GM21447 (cell line): ENCODE measurements at regions not wholly inside any gene's neighbourhood (a gene's known extent, or its start where the extent isn't known, plus 50 kb on each side); places are given as distances from the start of the nearest gene placed in this dataset.
"Not testable (repeated sequence)": the region's sequence is repeated elsewhere in the genome, so short reads cannot be mapped to it uniquely, and the experiment has no call there.

Experiments
- ATAC-seq: cut with Tn5 transposase; IDR thresholded peaks from one replicate; pipeline ENCODE4 v1.9.1; 2021; ENCODE audit not compliant: unreplicated experiment

DNA sequence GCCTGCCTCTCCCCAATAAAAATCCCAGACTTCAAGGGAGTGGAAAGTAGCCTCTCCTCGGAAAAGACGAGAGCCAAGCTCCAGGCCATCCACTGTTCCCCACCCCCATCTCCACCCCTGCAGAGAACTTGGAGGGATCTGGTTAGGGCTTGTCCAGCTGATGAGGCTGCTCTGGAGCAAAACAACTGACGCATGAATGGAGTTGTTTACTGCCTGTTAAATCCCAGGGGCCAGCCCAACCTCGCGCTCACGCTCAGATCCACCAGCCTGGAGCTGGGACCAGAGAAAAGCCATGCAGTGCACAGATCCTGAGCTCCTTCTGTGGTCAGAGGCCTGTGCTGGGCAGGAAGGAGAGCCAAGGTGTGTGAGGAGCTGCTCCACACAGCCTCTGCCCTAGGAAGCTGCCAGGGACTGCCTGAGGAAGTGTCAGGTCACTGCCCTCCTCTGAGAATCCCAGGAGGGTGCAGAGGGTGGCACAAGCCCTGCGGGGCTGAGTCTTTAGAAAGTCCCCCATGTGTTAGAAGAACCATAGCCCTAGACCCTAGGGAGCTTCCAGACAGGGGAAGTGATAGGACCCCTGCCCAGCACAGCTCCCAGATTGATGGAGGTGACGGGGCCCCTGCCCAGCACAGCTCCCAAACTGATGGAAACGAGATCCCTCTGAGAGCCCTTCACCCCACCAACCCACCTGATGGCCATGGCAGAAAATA is 109.0 kb upstream of the IPO9 start:
- no peak for ATAC-seq

DNA sequence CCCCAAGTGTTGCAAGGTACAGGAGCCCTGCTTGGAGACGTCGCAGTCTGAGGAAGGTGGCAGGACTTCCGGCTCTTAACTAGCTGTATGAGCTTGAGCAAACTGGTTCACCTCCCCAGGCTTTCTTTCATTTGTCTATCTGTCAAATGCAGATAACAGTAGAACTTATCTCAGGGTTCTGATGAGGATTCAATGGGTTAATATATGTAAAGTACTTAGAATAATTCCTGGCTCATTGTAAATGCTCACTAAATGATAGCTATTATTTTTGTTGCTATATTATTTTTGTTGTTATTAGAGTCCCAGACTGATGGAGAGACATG is 108.5 kb upstream of the IPO9 start:
- no peak for ATAC-seq

DNA sequence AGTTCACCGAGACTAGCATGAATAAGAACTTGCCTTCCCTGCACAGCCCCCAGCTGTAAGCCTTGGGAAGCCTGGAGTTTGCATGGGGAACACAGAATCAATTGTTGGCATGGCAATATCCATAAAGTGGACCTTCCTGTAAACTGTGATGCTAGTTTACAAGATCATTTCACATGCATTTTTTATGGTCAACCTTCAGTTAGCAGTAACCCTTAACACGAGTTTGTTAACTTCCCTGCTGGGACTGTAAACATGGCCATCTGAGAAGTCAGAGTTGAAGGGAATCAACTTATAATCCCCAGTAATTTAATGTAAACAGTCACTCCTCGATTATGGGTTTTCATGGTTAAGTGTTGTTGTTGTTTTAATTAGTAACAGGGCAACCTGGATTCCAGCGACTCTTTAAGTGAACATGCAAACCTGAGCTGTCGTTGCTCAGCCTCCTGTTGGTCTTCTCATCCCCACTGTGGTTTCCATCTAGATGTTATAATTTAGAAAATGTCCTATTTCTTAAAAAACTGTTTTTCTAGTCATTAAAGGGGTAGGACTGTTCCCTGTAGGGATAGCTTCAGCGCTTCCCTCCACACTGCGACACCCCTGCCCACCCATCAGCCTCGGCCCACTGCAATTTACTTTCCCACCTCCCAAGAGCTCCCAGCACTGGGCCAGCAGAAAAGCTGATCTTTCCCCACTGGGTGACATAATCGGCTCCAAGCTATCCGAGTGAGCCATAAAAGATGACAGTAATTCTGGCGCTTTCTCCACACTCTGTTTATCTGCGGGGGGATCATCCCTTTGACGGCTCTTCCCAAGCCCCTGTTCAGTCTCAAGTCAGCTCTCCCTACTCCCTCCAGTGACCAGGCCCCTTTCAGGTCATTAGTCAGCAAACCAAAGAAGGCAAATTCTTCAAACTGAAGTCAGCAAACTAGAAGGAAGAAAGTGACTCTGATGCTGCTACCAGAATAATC is 107.6 kb upstream of the IPO9 start:
- no peak for ATAC-seq

DNA sequence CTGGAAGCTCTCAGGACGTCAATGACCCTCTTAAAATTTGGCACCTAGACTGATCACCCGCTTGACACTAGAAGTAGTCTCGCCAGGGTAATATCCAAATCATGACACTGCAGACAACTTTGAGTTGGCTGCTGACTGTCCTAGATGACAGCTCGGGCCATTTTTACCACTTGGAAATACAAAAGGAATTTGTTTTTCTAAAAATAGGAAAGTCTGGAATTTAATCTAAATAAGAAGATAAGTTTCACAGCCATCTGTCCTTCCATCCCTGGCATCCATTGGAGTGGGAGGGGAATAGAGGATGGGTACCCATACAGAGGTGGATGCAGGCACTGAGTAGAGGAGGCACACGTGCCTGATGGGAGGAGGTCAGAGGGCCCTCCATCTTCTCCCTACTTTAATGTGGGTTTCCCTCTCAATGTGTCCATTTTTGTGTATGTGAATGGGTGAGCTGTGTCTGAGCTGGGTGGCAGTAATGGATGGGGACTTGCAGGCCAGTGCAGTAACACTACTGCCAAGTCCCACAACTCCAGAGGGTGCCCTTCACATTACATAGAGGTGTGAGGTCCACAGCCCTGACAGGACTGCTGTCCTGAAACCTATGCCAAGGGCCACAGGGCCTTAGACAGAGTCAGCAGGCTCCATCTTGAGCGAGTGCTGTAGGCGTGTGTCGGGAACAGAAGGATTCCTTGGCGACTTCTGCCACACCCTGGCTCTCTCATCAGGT is 104.8 kb upstream of the IPO9 start:
- ATAC-seq = no peak

DNA sequence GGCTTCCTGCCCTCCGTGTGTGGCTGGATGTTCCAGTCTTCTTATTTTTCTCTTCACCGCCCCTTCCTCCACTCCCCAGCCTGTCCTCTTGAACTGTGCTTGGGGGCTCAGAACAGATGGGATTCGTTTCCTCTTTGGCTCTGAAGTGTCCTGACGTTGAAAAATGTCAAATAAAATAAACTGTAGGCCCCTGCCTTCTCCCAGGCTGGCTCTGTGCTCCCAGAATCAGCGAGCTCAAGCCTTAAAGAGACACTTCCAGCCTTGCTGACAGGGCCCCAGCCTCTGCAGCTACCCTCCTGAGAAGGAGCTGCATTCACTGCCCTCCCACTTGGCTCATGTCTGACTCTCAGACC is 104.2 kb upstream of the IPO9 start:
- ATAC-seq = no peak

DNA sequence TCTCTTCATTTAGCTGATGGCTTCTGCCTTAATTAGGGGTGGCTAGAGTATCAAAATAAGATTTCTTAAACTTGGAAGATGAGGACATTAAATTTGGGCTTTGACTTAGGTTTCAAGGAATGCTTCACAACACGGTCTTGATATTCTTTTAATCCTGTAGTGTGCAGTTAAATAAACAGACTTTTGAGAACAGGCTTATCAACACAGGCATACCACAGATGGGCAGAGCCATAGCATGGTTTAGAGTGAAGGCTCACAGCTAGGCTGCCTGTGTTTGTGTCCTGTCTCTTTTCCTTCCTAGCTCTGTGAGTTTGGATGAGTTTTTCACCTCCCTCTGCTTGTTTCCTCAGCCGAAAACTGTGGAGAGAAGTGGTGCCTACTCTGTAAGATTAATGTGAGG is 102.3 kb upstream of the IPO9 start:
- no peak for ATAC-seq

DNA sequence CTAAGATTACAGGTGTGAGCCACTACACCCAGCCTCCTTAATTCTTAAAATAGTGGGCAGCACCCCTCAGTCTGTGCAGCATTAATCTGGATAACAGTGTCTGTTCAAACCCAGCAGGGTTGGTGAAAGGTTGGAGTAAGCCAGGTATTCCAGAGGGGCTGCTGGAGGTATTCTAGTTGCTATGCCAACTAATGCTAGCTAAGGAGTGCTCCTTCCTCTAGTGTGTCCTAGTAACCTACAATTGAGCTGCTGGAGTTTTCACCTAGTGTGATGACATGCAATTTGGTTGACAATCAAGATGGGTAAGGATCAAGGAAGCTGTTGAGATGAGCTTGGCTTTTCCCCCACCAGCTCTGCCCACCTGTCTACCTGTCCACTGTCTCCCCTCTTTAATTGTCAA is 100.2 kb upstream of the IPO9 start:
- no peak for ATAC-seq

DNA sequence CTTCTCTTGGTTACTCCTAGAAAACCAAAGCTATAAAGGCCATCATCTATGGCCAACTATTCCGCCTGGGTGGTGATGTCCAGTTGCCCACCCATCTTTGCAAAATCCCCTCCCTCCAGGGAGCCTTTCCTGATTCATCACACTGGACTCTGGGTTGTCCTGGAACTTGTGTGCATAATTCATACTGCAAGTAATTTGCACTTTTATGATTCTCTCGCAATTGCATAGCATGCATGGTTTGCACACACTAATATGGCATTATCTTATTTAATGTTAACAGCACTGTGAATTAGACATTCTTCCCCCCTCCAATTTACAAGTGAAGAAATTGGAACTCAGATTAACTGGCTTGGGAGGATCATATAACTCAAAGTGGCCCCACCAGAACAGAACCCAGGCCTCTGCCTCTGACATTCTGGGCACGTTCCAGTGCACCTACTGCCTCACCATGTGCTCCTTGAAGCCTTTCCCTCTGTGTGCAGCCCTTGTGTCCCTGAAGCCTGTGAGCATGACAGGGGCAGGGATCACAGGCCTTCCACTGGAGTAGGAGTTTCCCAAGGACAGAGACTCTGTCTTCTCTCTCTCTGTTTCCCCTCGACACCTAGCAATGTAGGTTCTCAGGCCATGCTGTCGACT is 98.9 kb upstream of the IPO9 start:
- no peak for ATAC-seq

DNA sequence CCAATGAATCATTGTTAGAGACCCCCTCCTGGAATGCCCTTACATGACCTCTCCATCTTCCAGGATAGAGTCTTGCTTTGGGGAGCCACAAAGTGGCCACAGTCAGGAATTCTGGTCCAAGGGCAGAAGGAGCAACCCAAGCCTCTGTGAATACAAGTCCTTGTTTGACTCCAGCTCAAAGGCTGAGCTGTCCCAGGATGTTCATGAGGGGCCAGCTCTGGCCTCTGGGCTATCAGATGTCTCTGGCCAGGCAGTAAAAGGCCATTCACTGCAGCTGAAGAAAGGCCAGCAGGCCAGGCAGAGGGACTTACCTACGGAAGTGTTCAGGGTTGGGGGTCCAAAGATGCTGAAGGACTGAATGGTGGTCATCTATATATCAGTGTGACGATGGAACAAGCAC is 98.3 kb upstream of the IPO9 start:
- ATAC-seq = no peak

DNA sequence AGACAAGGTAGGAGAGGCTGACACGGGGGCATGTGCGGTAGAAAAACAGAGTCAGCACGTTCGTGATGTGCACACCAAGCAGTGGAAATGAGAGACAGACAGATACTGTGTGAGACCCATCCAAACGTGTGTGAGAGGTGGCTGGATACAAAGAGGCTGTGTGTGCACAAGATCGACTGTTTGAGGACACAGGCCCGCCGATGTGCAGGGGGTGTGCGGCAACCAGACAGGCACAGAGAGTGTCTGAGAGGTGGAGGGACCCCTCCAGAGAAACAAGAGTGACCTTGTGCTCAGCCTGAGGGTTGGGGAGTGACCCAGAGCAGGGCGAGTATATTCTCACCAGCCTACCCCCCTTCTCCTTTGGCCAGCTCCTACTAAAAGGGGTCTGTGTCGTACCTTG is 97.8 kb upstream of the IPO9 start:
- no peak for ATAC-seq

DNA sequence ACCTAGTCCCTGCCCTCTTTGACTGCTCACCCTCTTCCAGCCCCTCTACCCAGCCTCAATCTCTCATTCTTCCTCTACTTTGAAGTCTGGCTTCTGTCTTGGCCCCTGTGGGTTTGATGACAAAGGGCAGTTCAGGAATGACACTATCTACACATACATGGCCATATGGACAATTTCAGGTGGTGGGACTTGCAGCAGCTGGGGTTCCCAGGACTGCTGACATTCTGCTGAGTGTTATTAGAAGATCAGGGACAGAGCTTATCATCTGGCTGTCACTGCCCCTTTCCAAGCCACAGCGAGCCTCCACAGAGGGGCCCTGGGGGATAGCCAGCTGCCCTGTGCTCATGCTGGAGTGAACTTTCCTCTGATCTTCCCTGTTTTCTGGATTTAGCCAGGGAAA is 97.4 kb upstream of the IPO9 start:
- ATAC-seq = no peak

DNA sequence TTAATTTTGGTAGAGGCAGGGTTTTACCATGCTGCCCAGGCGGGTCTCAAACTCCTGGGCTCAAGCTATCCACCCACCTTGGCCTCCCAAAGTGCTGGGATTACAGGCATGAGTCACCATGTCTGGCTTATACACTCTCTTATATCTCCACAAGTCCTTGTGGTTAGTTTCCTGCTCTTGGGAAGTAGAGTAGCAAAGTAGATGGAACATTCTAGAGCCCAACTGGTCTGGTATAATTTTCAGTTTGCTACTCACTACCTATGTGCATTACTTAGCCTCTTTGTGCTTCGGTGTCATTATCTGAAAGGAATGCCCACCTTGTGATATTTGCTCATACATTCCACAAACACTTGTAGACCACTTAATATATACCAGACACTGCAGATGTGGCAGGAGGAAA is 96.6 kb upstream of the IPO9 start:
- no peak for ATAC-seq

DNA sequence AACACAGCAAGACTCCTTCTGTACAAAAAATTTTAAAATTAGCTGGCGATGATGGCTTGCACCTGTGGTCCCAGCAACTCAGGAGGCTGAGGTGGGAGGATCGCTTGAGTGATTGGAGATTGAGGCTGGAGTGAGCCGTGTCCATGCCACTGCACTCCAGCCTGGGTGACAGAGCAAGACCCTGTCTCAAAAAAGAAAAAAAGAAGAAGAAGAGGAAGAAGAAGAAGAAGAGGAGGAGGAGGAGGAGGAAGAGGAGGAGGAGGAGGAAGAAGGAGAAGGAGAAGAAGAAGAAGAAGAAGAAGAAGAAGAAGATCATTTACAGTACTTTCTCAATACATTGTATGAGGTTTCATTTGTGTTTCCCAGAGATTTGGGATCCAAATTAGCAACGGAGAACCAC is 94.7 kb upstream of the IPO9 start:
- ATAC-seq = not testable (repeated sequence)

DNA sequence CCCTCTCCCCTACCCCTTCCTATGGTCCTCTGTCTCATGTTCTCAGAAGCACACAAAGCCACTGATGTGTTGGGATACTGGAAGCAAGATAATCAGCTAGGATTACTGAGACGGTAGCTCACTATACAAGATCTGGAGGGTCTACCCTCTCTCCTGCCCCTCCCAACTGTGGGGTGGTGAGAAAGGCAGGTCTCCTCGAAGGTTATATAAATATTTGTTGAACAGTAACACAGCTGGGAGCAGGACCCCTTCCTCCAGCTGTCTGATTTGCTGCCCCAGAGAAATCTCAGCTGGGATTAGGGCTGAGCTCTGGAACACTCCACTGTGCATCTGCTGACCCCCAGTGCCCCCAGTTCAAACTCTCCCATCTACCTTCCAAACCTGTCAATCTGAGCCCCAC is 94.2 kb upstream of the IPO9 start:
- ATAC-seq = no peak

DNA sequence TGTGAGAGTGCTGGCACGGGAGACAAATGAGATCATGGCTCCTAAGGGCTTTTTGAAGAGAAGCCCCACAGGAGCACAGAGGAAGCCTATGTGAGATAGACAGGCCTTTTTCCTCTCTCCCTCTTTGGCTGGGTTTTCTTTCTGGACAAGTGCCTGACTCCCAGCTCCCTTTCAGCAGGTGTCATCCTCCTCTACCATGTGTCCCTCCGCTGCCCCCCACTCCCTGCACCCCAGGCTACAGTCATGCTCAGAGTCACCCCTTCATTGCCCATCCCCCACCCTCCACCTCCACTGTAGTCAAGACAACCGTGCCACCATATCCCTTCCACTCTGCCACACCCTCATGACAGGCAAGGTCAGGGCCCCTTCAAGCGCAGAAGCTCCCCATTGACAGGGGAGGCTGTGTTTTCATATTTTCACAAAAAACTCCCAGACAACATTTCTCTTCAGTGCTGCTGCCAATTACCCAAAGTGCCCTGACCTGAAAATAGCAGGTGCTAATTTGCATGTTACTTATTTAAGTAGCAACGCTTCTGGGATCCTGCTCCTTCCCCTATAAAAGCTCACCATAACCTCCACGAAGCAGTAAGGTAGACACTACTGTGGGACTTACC is 92.1 kb upstream of the IPO9 start:
- ATAC-seq = no peak

DNA sequence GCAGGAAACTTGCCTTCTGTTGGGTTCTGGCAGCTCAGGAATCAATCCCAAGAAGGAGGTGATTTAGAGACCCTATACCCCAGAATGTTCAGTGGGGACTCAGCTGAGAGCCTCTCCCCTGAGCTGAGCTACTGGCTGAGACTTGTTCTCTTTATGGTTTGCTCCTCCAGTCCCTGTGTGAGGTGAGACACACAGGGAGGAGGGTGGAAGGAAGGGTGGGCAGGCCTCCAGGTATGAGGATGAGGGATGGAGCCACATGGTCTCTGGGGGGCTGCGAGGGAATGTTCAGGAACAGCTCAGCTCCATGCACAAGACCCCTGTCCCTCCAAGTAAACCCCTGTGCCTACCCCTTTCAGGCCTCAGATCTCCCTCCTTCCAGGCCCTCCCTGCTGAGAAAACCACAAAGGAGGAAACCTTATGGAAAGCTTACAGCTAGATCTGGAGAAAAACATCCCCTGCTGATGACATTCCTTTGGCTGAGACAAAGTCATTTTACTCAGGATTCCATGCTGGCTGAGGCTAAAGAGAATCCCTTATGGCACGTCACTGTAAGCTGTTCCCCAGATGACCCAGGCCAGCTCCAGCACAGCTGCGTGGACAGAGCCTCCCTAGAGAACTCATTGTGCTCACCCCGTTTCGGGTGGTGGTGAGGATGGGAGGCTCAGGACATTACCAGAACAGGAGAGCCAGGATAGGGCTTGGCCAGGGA is 91.5 kb upstream of the IPO9 start:
- ATAC-seq = no peak

DNA sequence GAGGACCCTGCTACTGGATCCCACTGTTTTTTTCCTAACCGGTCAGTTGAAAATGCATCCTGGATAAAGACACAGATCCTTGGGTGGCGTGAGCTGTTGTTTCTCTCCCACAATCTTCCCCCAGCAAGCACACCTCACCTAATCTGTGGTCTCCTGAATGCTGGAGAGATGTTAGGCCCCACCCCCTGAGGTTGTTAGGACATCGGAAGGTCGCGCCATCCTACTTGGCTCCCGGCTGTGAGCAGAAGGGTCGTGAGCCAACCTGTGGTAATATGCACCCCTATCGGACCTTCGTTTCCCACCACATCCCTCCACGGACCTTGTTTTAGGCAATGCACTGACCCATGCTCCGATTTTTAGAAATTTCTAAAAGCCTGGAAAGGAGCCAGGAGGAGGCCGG is 89.9 kb upstream of the IPO9 start:
- ATAC-seq = no peak

DNA sequence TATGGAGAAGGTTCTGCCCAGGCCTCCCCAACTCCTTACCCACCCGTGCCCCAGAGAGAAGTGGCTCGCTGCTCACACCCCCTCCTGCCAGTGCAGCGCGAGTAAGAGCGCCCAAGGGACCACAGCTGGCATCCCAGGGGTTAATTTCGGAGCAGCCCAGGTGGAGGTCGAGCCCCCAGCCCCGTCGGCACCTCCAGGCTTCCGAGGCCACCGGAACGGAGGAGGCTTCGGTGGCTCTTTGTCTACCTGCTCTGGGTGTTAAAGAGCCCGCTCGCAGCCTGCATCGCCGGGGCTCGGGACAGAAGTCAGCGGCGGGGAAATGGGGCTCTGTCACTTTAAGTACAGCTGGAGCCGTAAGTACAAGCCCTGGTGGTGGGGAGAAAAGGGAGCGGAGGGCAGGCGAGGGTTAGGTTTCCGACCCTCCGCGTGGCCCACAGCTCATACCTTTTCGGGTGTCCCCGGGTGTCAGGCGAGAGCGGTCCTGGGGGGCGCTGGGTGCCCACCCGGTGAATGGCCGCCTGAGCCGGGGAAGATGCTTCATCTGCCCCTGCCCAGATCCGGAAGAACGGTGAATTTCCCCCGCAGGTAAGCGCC is 89.4 kb upstream of the IPO9 start:
- ATAC-seq = no peak

DNA sequence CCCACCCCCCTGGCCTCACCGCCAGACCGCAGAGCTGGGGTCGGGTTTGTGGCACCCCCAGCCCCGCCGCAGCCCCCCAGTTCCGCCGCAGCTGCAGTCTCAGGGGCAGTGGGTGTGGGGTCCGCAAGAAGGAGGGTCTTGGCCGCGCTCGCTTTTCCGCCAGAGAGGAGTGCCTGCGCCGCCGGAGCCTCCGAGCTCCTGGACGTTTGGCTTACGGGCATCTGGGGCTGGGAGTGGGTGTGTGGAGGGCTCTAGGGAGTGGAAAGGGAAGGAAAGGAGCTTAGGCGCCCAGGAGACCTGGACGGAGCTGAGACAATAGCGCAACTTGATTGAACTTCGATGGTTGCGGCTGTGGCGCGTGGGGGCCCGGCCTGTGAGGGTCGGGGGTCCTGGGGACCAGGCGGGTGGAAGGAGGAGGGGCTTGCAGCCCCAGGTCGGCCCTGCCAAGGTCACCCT is 88.8 kb upstream of the IPO9 start:
- no peak for ATAC-seq

DNA sequence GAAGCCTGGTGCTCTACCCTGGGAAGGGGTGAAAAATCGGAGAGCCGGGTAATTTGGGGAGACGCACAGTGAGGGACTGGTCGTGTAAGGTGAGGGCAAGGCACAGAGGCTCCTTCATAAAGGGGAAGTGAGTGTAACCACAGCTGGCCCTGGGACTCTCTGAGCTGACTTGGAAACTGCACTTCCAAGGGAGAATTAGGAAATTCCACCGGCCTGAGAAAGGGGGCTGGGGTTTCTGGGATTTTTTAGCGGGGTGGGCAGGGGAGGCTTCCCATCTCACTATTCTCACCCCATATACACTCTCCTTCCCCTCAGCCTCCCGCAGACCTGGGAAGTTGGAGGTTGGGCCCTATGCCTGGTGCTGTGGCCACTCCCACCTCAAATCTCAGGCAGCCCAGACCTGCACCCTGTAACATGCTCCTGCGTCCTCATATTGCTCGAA is 88.3 kb upstream of the IPO9 start:
- ATAC-seq = no peak
